B cell (primary cell): ENCODE measurements at regions not wholly inside any gene's neighbourhood (a gene's known extent, or its start where the extent isn't known, plus 50 kb on each side); places are given as distances from the start of the nearest gene placed in this dataset.
"Not testable (repeated sequence)": the region's sequence is repeated elsewhere in the genome, so short reads cannot be mapped to it uniquely, and the experiment has no call there.

ENCODE experiments used
- ATAC-seq: fragments of 200-7000 bp; cut with Tn5 transposase; one replicate; pipeline ENCODE4 v1.10.0; 2021; ENCODE audit warnings: low read depth, mild to moderate bottlenecking, moderate number of reproducible peaks, moderate library complexity
- CTCF ChIA-PET: fragments of 350-600 bp; sonication (Branson Sonifier 250); formaldehyde crosslinking; loops from one replicate; lab custom pipeline; 2021; ENCODE audit warnings: antibody characterized with exemption, inconsistent platforms; lab: Charles Lee
- POLR2A ChIA-PET: fragments of 350-600 bp; sonication (Branson Sonifier 250); formaldehyde crosslinking; loops from one replicate; lab custom pipeline; 2021; ENCODE audit warnings: antibody characterized with exemption; lab: Charles Lee
- DNase-seq: peaks from one replicate; pipeline ENCODE4 v3.0.0; 2013
- H2AFZ ChIP-seq: 2 replicates; pipeline ENCODE4 v1.6.1; 2012; ENCODE audit warnings: mild to moderate bottlenecking, low read depth, low read length; ENCODE audit not compliant: insufficient read depth, poor library complexity, severe bottlenecking
- H3K27ac ChIP-seq, 2 donors: 1 replicate in 1 of 2; 2 replicates in 1 of 2; pipeline ENCODE4 v1.5.1; 2012 to 2013; ENCODE audit warnings: low read length in 2 of 2, mild to moderate bottlenecking in 2 of 2, moderate library complexity in 1 of 2
- H3K27me3 ChIP-seq, 4 experiments: fragments of 200-600 bp in 1 of 4; sonication (generic) in 1 of 4; replicated peaks in 1 of 4; 1 replicate in 2 of 4; 2 replicates in 2 of 4; pipeline versions ENCODE4 v1.6.1 to v1.7.0; 2013 to 2016; ENCODE audit warnings: low read length in 3 of 4, mild to moderate bottlenecking in 2 of 4, mixed read lengths in 1 of 4, moderate library complexity in 1 of 4; ENCODE audit not compliant: insufficient read depth in 4 of 4, control insufficient read depth in 3 of 4; ENCODE audit errors: control extremely low read depth in 1 of 4
- H3K36me3 ChIP-seq, 2 experiments: replicated peaks in 1 of 2; 1 replicate in 1 of 2; 2 replicates in 1 of 2; pipeline versions ENCODE4 v1.6.1 to v1.7.1; 2013; ENCODE audit warnings: low read length in 1 of 2; ENCODE audit not compliant: insufficient read depth in 2 of 2, control insufficient read depth in 1 of 2; ENCODE audit errors: control extremely low read depth in 1 of 2, extremely low read depth in 1 of 2
- H3K4me1 ChIP-seq, 2 donors: fragments of 200-600 bp in 1 of 2; sonication (generic) in 1 of 2; 1 replicate in 1 of 2; 2 replicates in 1 of 2; pipeline versions ENCODE4 v1.5.1 to v1.6.1; 2013 to 2017; ENCODE audit warnings: low read length in 2 of 2; ENCODE audit not compliant: control insufficient read depth in 2 of 2, insufficient read depth in 2 of 2
- H3K4me2 ChIP-seq: replicated peaks from 2 replicates; pipeline ENCODE3; 2012; ENCODE audit warnings: mild to moderate bottlenecking, low read depth, low read length; ENCODE audit not compliant: poor library complexity, severe bottlenecking
- H3K4me3 ChIP-seq, 5 experiments: fragments of 200-600 bp in 1 of 5; sonication (generic) in 1 of 5; 1 replicate in 3 of 5; 2 replicates in 2 of 5; pipeline versions ENCODE4 v1.5.1 to v1.7.0; 2011 to 2016; ENCODE audit warnings: low read length in 4 of 5, mild to moderate bottlenecking in 4 of 5, low read depth in 2 of 5, control low read depth in 1 of 5, moderate library complexity in 1 of 5; ENCODE audit not compliant: insufficient read depth in 1 of 5; ENCODE audit errors: control extremely low read depth in 1 of 5, extremely low read depth in 1 of 5
- H3K79me2 ChIP-seq: fragments of 200-600 bp; sonication (generic); one replicate; pipeline ENCODE4 v1.6.0; 2016; ENCODE audit warnings: low read length; ENCODE audit not compliant: control insufficient read depth, insufficient read depth
- H3K9ac ChIP-seq: fragments of 200-600 bp; sonication (generic); 2 replicates; pipeline ENCODE4 v1.6.1; 2017; ENCODE audit warnings: mild to moderate bottlenecking, low read length, moderate library complexity
- H3K9me3 ChIP-seq, 3 donors: one replicate each; pipeline versions ENCODE4 v1.6.1 to v1.7.1; 2013; ENCODE audit warnings: low read length in 2 of 3; ENCODE audit not compliant: control insufficient read depth in 2 of 3, insufficient read depth in 1 of 3; ENCODE audit errors: control extremely low read depth in 1 of 3
- H4K20me1 ChIP-seq: 2 replicates; pipeline ENCODE4 v1.6.0; 2012; ENCODE audit warnings: mild to moderate bottlenecking, low read length; ENCODE audit not compliant: insufficient read depth, control insufficient read depth, poor library complexity, severe bottlenecking
- H3K27ac Mint-ChIP-seq: one replicate; pipeline ENCODE4 v1.8.0; 2021; ENCODE audit warnings: mixed read lengths
- H3K27me3 Mint-ChIP-seq: one replicate; pipeline ENCODE4 v1.8.0; 2021; ENCODE audit warnings: mixed read lengths
- H3K4me1 Mint-ChIP-seq: one replicate; pipeline ENCODE4 v1.8.0; 2021; ENCODE audit warnings: mixed read lengths
- H3K4me3 Mint-ChIP-seq: one replicate; pipeline ENCODE4 v1.8.0; 2021; ENCODE audit warnings: mixed read lengths
- H3K9me3 Mint-ChIP-seq: one replicate; pipeline ENCODE4 v1.8.0; 2022; ENCODE audit warnings: mixed read lengths; ENCODE audit not compliant: insufficient read depth
- EZH2 ChIP-seq: IDR thresholded peaks from 2 replicates; pipeline ENCODE4 v1.6.1; 2012; ENCODE audit warnings: borderline replicate concordance, low read depth, mild to moderate bottlenecking, moderate library complexity, low read length; ENCODE audit not compliant: insufficient read depth, poor library complexity, severe bottlenecking
- WGBS: methylation state at CpG from one replicate; pipeline ENCODE4 v1.1.5; 2013; ENCODE audit warnings: missing lambda C conversion rate; ENCODE audit not compliant: insufficient coverage; 5-methylcytosine and 5-hydroxymethylcytosine counted together
- intact Hi-C: fragments of 100-400 bp; cut with micrococcal nuclease; formaldehyde crosslinking; loops from one replicate; pipeline ENCODE4 v1.10.0; 2022
- TF ChIP-seq, protein P1 (sequence below): fragments of 200-600 bp; IDR thresholded peaks from one replicate; pipeline ENCODE4 v1.8.0; 2022; ENCODE audit warnings: antibody characterized with exemption, mild to moderate bottlenecking

DNA sequence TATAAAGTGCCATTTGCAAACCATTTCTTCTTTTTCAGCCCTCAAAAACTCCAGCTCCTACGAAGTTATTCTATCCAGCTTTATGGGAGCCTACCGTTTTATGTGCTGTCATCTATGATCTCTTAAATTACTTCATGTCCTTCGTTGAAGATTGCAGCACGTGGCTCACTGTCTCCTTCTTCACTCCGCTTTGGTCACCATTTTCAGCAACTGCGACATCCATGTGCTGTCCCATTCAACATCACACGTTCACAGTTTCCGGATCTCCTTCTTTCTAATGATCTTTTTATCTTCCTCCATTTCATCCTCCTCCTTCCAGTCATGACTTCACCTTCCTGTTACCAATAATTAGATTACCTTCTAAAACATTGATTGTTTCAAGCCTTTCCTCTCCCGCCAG is 143.3 kb upstream of the KRAS start:
- H3K36me3 ChIP-seq: no peaks in the 10 kb centered on the region
- H3K79me2 ChIP-seq: no peaks in the 10 kb centered on the region
- H2AFZ ChIP-seq: no peak overlapping the region
- Mint-ChIP-seq H3K27me3 (no peaks in the 10 kb centered on the region), H3K4me3 (no peak overlapping the region), H3K27ac (no peak overlapping the region), H3K4me1 (peaks cover 4% of the 10 kb centered on the region), H3K9me3 (no peaks in the 10 kb centered on the region)
- ATAC-seq: no peak
- no peak overlapping the region for H3K27ac ChIP-seq
- ChIA-PET POLR2A (no interaction called here), CTCF (interaction anchor here (4.7 kb wide), 1 partner anchor 154 kb away, joined by 16 read pairs; no protein-coding TSS in a partner anchor)
- H3K9me3 ChIP-seq: no peaks in the 10 kb centered on the region
- H3K27me3 ChIP-seq: no peaks in the 10 kb centered on the region
- TF ChIP-seq, protein P1, sequence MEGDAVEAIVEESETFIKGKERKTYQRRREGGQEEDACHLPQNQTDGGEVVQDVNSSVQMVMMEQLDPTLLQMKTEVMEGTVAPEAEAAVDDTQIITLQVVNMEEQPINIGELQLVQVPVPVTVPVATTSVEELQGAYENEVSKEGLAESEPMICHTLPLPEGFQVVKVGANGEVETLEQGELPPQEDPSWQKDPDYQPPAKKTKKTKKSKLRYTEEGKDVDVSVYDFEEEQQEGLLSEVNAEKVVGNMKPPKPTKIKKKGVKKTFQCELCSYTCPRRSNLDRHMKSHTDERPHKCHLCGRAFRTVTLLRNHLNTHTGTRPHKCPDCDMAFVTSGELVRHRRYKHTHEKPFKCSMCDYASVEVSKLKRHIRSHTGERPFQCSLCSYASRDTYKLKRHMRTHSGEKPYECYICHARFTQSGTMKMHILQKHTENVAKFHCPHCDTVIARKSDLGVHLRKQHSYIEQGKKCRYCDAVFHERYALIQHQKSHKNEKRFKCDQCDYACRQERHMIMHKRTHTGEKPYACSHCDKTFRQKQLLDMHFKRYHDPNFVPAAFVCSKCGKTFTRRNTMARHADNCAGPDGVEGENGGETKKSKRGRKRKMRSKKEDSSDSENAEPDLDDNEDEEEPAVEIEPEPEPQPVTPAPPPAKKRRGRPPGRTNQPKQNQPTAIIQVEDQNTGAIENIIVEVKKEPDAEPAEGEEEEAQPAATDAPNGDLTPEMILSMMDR: no peak
- no peak for TF ChIP-seq EZH2
- no peak overlapping the region for H3K4me3 ChIP-seq
- DNase-seq: no peak
- intact Hi-C loops: no loop called here
- no peaks in the 10 kb centered on the region for H4K20me1 ChIP-seq
- H3K4me2 ChIP-seq: no peak overlapping the region
- no peak overlapping the region for H3K9ac ChIP-seq
- WGBS: 86% methylated on average over 9 of the region's 9 CpGs
- peaks cover 0 to 4% of the 10 kb centered on the region in 2 donors for H3K4me1 ChIP-seq

DNA sequence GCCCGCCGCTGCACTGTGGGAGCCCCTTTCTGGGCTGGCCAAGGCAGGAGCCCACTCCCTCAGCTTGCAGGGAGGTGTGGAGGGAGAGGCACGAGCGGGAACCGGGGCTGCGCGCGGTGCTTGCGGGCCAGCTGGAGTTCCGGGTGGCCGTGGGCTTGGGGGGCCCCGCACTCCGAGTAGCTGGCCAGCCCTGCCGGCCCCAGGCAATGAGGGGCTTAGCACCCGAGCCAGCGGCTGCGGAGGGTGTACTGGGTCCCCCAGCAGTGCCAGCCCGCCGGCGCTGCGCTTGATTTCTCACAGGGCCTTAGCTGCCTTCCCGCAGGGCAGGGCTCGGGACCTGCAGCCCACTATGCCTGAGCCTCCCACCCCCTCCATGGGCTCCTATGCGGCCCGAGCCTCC is 140.6 kb upstream of the KRAS start:
- POLR2A ChIA-PET, CTCF ChIA-PET: not testable (repeated sequence)

More for the DNA sequence above, 140.6 kb upstream of the KRAS start:
- H3K36me3 ChIP-seq, H3K9ac ChIP-seq, H3K4me2 ChIP-seq, H3K27ac ChIP-seq, ATAC-seq, H3K79me2 ChIP-seq, H3K9me3 ChIP-seq, intact Hi-C loops, H3K27ac Mint-ChIP-seq, H3K9me3 Mint-ChIP-seq, H3K27me3 ChIP-seq, H2AFZ ChIP-seq, H4K20me1 ChIP-seq, DNase-seq, H3K27me3 Mint-ChIP-seq, H3K4me3 ChIP-seq, H3K4me3 Mint-ChIP-seq: not testable (repeated sequence)
- 98% methylated on average over 25 of the region's 25 CpGs for WGBS
- H3K4me1 Mint-ChIP-seq: peaks cover 14% of the 10 kb centered on the region
- H3K4me1 ChIP-seq: peaks cover 0 to 13% of the 10 kb centered on the region in 2 donors
